C4-2B (cell line): ENCODE measurements at regions not wholly inside any gene's neighbourhood (a gene's known extent, or its start where the extent isn't known, plus 50 kb on each side); places are given as distances from the start of the nearest gene placed in this dataset.

ENCODE experiments used
- CTCF ChIP-seq: fragments of 450-650 bp; conservative IDR thresholded peaks from 2 replicates; pipeline ENCODE4 v1.5.1; 2017; ENCODE audit warnings: mild to moderate bottlenecking
- ZFX ChIP-seq: fragments of 450-650 bp; IDR thresholded peaks from 2 replicates; pipeline ENCODE4 v1.6.1; 2017

GRCh38 chr2:194674043-194674442 lies 983.0 kb upstream of the SLC39A10 start:
- TF ChIP-seq CTCF (no peak), ZFX (no peak)
